ENCODE measurements at regions not wholly inside any gene's neighbourhood (a gene's known extent, or its start where the extent isn't known, plus 50 kb on each side); places are given as distances from the start of the nearest gene placed in this dataset.
"Not testable (repeated sequence)": the region's sequence is repeated elsewhere in the genome, so short reads cannot be mapped to it uniquely, and the experiment has no call there.

DNA sequence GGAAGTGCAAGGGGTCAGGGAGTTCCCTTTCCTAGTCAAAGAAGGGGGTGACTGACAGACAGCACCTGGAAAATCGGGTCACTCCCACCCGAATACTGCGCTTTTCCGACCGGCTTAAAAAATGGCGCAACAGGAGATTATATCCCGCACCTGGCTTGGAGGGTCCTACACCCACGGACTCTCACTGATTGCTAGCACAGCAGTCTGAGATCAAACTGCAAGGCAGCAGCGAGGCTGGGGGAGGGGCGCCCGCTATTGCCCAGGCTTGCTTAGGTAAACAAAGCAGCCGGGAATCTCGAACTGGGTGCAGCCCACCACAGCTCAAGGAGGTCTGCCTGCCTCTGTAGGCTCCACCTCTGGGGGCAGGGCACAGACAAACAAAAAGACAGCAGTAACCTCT lies 333.8 kb downstream of the CENPW start:
- TF ChIP-seq, protein P1, sequence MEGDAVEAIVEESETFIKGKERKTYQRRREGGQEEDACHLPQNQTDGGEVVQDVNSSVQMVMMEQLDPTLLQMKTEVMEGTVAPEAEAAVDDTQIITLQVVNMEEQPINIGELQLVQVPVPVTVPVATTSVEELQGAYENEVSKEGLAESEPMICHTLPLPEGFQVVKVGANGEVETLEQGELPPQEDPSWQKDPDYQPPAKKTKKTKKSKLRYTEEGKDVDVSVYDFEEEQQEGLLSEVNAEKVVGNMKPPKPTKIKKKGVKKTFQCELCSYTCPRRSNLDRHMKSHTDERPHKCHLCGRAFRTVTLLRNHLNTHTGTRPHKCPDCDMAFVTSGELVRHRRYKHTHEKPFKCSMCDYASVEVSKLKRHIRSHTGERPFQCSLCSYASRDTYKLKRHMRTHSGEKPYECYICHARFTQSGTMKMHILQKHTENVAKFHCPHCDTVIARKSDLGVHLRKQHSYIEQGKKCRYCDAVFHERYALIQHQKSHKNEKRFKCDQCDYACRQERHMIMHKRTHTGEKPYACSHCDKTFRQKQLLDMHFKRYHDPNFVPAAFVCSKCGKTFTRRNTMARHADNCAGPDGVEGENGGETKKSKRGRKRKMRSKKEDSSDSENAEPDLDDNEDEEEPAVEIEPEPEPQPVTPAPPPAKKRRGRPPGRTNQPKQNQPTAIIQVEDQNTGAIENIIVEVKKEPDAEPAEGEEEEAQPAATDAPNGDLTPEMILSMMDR (IDR thresholded peaks at IDR 0.05), result not testable (repeated sequence)
- not testable (repeated sequence) for TF ChIP-seq POLR2A, POLR2AphosphoS5 (IDR thresholded peaks at IDR 0.05)
